Lung (tissue), 11 donors: ENCODE measurements at regions not wholly inside any gene's neighbourhood (a gene's known extent, or its start where the extent isn't known, plus 50 kb on each side); places are given as distances from the start of the nearest gene placed in this dataset.
A peak's percentile ranks its signal among the peaks of the same experiment; 100 is the strongest.

Experiments
- ATAC-seq: fragments of 200-7000 bp; cut with Tn5 transposase; one replicate; pipeline ENCODE4 v1.9.1; 2020; ENCODE audit warnings: moderate number of reproducible peaks; ENCODE audit not compliant: insufficient read depth, low FRiP score
- DNase-seq, 3 donors: peaks; one replicate each; pipeline ENCODE4 v3.0.0-alpha.2; 2013 to 2017
- H3K27ac ChIP-seq, 2 donors: one replicate each; pipeline ENCODE4 v1.5.1; 2013; ENCODE audit warnings: mild to moderate bottlenecking in 2 of 2, moderate library complexity in 2 of 2, control low read depth in 1 of 2, inconsistent platforms in 1 of 2, low read depth in 1 of 2, low read length in 1 of 2
- H3K27me3 ChIP-seq, 3 donors: one replicate each; pipeline ENCODE4 v1.5.1; 2013; ENCODE audit warnings: low read length in 2 of 3; ENCODE audit not compliant: control insufficient read depth in 3 of 3, insufficient read depth in 3 of 3
- H3K36me3 ChIP-seq, 4 donors: one replicate each; pipeline ENCODE4 v1.5.1; 2013; ENCODE audit warnings: low read length in 4 of 4, mild to moderate bottlenecking in 1 of 4, moderate library complexity in 1 of 4; ENCODE audit not compliant: control insufficient read depth in 4 of 4, insufficient read depth in 4 of 4
- H3K4me1 ChIP-seq, 5 donors: one replicate each; pipeline ENCODE4 v1.5.1; 2013; ENCODE audit warnings: low read length in 5 of 5, mild to moderate bottlenecking in 2 of 5, moderate library complexity in 1 of 5; ENCODE audit not compliant: control insufficient read depth in 5 of 5, insufficient read depth in 5 of 5
- H3K4me3 ChIP-seq: one replicate; pipeline ENCODE4 v1.5.1; 2013; ENCODE audit warnings: mild to moderate bottlenecking, control low read depth, moderate library complexity
- H3K9ac ChIP-seq, 2 donors: one replicate each; pipeline ENCODE4 v1.5.1; 2013; ENCODE audit warnings: low read length in 2 of 2, control low read depth in 1 of 2; ENCODE audit not compliant: insufficient read depth in 1 of 2
- H3K9me3 ChIP-seq, 4 donors: one replicate each; pipeline ENCODE4 v1.5.1; 2013; ENCODE audit warnings: low read length in 3 of 4, mild to moderate bottlenecking in 1 of 4, moderate library complexity in 1 of 4; ENCODE audit not compliant: control insufficient read depth in 4 of 4, insufficient read depth in 3 of 4
- CTCF ChIP-seq: IDR thresholded peaks from 2 replicates; pipeline ENCODE4 v1.5.1; 2012; ENCODE audit warnings: mild to moderate bottlenecking; ENCODE audit errors: control extremely low read depth, extremely low read depth
- WGBS, 2 donors: extraction: QIAGEN DNeasy Blood & Tissue Kit; methylation state at CpG; one replicate each; pipeline ENCODE4 v1.1.7; 2013; 5-methylcytosine and 5-hydroxymethylcytosine counted together
- donor health status: control.
- donor health status: control.
- donor health status: Bipolar disorder and iron deficiency.
- donor health status: healthy.
- donor health status: DM: yes; HTN: yes; CAD: no.

DNA sequence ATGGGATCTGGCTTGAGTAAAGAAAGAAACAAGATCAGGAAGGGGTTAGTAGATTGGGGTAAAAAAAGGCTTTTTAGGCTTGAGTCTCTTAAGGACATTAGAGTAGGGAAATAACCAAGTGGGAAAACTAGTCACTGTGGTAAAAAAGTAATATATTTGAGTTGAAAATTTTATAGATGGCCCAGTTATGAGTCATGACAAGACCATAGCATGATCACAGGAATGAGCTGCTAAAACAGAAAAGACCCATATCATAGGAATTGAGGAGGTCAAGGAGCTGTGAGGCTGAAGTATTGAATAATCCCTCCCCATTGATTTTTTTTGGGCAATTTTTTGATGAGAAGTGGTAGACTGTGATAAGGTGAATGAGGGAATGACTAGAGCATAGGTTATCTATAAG is 69.2 kb upstream of the TBC1D5 start:
- DNase-seq (no peak), ATAC-seq (no peak)
- Histone ChIP-seq H3K27me3 (no peaks in the 10 kb centered on the region), H3K9me3 (peaks cover 0 to 2% (median 0%) of the 10 kb centered on the region in 4 donors), H3K9ac (no peak overlapping the region), H3K4me1 (peaks cover 0 to 7% (median 0%) of the 10 kb centered on the region in 5 donors), H3K27ac (no peak overlapping the region), H3K4me3 (no peak overlapping the region), H3K36me3 (no peaks in the 10 kb centered on the region)
- no peak for TF ChIP-seq CTCF

DNA sequence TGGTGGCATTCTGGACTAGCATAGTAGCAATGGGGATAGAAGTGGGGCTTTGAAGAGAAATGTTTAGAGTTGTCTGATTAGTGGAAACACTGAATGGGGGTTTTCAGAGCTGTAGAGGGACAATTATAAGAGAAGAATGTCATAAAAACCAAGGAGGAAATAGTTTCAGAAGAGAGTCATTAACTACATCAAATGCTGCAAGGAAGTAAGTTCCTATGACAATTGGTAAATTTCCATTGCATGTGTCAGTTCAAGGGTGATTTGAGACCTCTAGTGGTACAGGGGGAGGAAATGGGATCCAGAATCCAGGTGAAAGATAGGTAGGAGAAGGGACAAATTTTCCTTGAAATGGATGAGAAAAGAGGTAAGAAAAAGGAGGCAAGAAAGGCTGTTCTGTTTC is 68.3 kb upstream of the TBC1D5 start:
- no peaks in the 10 kb centered on the region for H3K36me3 ChIP-seq
- no peaks in the 10 kb centered on the region for H3K27me3 ChIP-seq
- no peak for TF ChIP-seq CTCF
- H3K9me3 ChIP-seq, result peaks cover 0 to 2% (median 0%) of the 10 kb centered on the region in 4 donors
- DNase-seq, result no peak
- peaks cover 0 to 7% (median 0%) of the 10 kb centered on the region in 5 donors for H3K4me1 ChIP-seq
- no peak for ATAC-seq
- H3K27ac ChIP-seq, result no peak overlapping the region
- no peak overlapping the region for H3K9ac ChIP-seq
- H3K4me3 ChIP-seq, result no peak overlapping the region

GRCh38 chr3:17808994-17809393 is 66.6 kb upstream of the TBC1D5 start:
- Histone ChIP-seq H3K4me1 (peaks cover 0 to 7% (median 0%) of the 10 kb centered on the region in 5 donors), H3K36me3 (no peaks in the 10 kb centered on the region), H3K9me3 (peaks cover 0 to 2% (median 0%) of the 10 kb centered on the region in 4 donors), H3K9ac (no peak overlapping the region), H3K27ac (no peak overlapping the region), H3K4me3 (no peak overlapping the region), H3K27me3 (no peaks in the 10 kb centered on the region)
- DNase-seq (peak in 2 of 3 donors; percentile 17 to 21), ATAC-seq (no peak)
- TF ChIP-seq CTCF, result no peak

DNA sequence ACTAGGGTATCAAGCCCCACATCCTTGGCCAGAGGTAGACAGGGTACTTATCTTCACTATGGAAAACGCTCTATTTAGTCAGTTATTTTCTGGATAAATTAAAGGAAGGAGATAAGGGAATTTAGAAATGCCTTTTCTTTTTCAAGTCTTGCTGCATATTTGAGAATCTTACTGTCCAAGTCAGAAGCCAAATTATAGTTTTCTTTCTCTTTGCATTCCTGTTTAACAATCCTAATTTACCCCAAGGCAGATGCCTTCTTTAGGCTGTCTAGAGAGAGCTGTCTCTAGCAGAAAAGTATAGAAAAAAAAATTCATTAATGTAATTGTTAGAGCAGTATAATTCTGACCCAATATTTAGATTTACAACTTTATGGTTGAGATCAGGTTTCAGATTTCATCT is 64.4 kb upstream of the TBC1D5 start:
- H3K9ac ChIP-seq, result no peak overlapping the region
- no peaks in the 10 kb centered on the region for H3K36me3 ChIP-seq
- H3K27me3 ChIP-seq, result no peaks in the 10 kb centered on the region
- peaks cover 0 to 2% (median 0%) of the 10 kb centered on the region in 4 donors for H3K9me3 ChIP-seq
- DNase-seq (no peak), ATAC-seq (no peak)
- WGBS, 2 donors, result 76 to 93% methylated on average over 1 of the region's 1 CpG
- TF ChIP-seq CTCF, result no peak
- H3K27ac ChIP-seq, result no peak overlapping the region
- H3K4me1 ChIP-seq, result peaks cover 0 to 7% (median 0%) of the 10 kb centered on the region in 5 donors
- H3K4me3 ChIP-seq, result no peak overlapping the region
